ENCODE measurements at regions not wholly inside any gene's neighbourhood (a gene's known extent, or its start where the extent isn't known, plus 50 kb on each side); places are given as distances from the start of the nearest gene placed in this dataset.

DNA sequence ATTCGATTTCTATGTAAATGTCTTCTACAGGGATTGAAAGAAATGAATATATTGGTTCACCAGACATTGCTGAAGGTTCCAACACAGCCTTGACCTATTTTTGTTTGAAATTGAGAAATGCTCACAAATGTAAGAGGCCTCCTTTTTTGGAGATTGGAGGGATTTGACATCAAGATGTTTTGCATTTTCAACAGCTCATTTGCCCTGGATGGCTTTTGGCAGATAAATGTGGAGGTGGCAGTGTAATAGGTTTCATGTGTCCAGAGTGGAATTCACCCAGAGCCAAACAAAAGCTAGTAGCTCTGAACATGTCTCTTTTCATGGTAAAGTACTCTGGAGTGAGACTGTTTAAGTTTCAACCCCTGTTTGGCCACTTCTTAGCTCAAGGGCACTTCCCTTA is 77.3 kb downstream of the PALM2AKAP2 start:
- TF ChIP-seq EZH2 (IDR thresholded peaks at IDR 0.05; ENCODE audit: borderline replicate concordance) = no peak
- TF ChIP-seq, protein P1, sequence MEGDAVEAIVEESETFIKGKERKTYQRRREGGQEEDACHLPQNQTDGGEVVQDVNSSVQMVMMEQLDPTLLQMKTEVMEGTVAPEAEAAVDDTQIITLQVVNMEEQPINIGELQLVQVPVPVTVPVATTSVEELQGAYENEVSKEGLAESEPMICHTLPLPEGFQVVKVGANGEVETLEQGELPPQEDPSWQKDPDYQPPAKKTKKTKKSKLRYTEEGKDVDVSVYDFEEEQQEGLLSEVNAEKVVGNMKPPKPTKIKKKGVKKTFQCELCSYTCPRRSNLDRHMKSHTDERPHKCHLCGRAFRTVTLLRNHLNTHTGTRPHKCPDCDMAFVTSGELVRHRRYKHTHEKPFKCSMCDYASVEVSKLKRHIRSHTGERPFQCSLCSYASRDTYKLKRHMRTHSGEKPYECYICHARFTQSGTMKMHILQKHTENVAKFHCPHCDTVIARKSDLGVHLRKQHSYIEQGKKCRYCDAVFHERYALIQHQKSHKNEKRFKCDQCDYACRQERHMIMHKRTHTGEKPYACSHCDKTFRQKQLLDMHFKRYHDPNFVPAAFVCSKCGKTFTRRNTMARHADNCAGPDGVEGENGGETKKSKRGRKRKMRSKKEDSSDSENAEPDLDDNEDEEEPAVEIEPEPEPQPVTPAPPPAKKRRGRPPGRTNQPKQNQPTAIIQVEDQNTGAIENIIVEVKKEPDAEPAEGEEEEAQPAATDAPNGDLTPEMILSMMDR (IDR thresholded peaks at IDR 0.05; ENCODE audit: poor library complexity) = no peak
- TF ChIP-seq EZH2phosphoT487 (IDR thresholded peaks at IDR 0.05; ENCODE audit: low read depth, severe bottlenecking, unreplicated experiment) = no peak

Measured in hepatocyte (in vitro differentiated cells).